ENCODE measurements at regions not wholly inside any gene's neighbourhood (a gene's known extent, or its start where the extent isn't known, plus 50 kb on each side); places are given as distances from the start of the nearest gene placed in this dataset.

DNA sequence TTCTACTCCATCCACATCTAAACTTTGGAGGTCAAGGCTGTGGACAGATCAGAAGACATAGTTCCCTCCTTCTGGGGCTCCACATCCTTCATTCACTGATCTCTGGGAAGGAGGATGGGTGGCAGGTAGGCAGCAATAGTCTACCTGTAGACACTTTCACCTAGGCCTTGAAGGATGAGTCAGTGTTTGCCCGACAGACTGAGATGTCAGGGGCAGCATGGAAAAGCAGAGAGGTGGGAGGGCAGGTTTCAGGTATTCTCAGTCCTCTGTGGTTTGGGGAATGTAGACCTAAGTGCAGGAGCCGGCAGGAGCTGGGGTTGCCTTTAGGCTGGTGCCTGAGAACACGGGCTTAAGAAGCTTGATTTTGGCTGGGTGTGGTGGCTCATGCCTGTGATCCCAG lies 171.9 kb upstream of the ZNF267 start:
- ChIA-PET POLR2A (ENCODE audit: low non-redundant PET) (no interaction called here), CTCF (no interaction called here)
- no peaks in the 10 kb centered on the region for H3K27me3 ChIP-seq (replicated peaks; ENCODE audit: insufficient read depth, low read depth, low read length, poor library complexity)
- no peak overlapping the region for H3K4me3 ChIP-seq (ENCODE audit: low read depth, low read length, poor library complexity, severe bottlenecking)
- no peak for TF ChIP-seq EZH2 (IDR thresholded peaks at IDR 0.05; ENCODE audit: borderline replicate concordance, low read depth, low read length, poor library complexity, severe bottlenecking)
- TF ChIP-seq, protein P1, sequence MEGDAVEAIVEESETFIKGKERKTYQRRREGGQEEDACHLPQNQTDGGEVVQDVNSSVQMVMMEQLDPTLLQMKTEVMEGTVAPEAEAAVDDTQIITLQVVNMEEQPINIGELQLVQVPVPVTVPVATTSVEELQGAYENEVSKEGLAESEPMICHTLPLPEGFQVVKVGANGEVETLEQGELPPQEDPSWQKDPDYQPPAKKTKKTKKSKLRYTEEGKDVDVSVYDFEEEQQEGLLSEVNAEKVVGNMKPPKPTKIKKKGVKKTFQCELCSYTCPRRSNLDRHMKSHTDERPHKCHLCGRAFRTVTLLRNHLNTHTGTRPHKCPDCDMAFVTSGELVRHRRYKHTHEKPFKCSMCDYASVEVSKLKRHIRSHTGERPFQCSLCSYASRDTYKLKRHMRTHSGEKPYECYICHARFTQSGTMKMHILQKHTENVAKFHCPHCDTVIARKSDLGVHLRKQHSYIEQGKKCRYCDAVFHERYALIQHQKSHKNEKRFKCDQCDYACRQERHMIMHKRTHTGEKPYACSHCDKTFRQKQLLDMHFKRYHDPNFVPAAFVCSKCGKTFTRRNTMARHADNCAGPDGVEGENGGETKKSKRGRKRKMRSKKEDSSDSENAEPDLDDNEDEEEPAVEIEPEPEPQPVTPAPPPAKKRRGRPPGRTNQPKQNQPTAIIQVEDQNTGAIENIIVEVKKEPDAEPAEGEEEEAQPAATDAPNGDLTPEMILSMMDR (conservative IDR thresholded peaks at IDR 0.05; ENCODE audit: low read depth, low read length): no peak
- no peaks in the 10 kb centered on the region for H3K9me3 ChIP-seq (ENCODE audit: low read depth, low read length, poor library complexity, severe bottlenecking)
- no TSS peak for BruUV-seq (replicated peaks)
- H3K36me3 ChIP-seq (ENCODE audit: insufficient read depth, low read length, poor library complexity, severe bottlenecking): peaks cover 3% of the 10 kb centered on the region
- no peaks in the 10 kb centered on the region for H3K4me1 ChIP-seq (ENCODE audit: insufficient read depth, low read length, poor library complexity, severe bottlenecking)
- no peak overlapping the region for H3K27ac ChIP-seq (ENCODE audit: low read depth, low read length, poor library complexity, severe bottlenecking)
- no peak for DNase-seq (ENCODE audit: low spot score)
- intact Hi-C loops (cut with micrococcal nuclease; ENCODE audit: unreplicated experiment): loop anchor here (5.0 kb wide), 1 partner anchor 194 kb away; the partner anchor contains the start of gene RUSF1

DNA sequence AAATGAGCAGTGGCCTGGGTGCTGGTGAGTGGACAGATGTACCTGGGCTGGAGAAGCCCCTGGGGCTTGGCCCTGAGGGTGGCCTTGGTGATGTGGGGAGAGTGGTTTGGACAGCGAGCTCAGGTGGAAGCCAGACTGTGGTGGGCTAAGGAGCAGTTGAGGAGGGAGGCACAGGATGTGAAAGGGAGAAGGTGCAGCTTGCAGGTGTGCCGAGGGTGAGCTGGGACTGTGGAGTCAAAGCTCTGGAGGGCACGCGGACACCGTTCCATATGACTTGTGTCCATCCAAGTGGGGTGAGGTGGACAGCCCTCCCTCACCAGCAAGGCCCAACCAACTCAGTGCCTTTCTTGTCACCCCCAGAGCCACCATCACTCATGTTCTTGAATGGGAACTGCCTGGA lies 170.8 kb upstream of the ZNF267 start:
- H3K9me3 ChIP-seq (ENCODE audit: low read depth, low read length, poor library complexity, severe bottlenecking): no peaks in the 10 kb centered on the region
- H3K4me3 ChIP-seq (ENCODE audit: low read depth, low read length, poor library complexity, severe bottlenecking): no peak overlapping the region
- CTCF ChIA-PET: no interaction called here
- BruUV-seq (replicated peaks): no TSS peak
- intact Hi-C loops (cut with micrococcal nuclease; ENCODE audit: unreplicated experiment): loop anchor here (5.0 kb wide), 1 partner anchor 195 kb away; the partner anchor contains the start of gene RUSF1
- no peak for DNase-seq (ENCODE audit: low spot score)
- H3K27me3 ChIP-seq (replicated peaks; ENCODE audit: insufficient read depth, low read depth, low read length, poor library complexity): no peaks in the 10 kb centered on the region
- POLR2A ChIA-PET (ENCODE audit: low non-redundant PET): no interaction called here
- no peaks in the 10 kb centered on the region for H3K4me1 ChIP-seq (ENCODE audit: insufficient read depth, low read length, poor library complexity, severe bottlenecking)
- TF ChIP-seq, protein P1 (conservative IDR thresholded peaks at IDR 0.05; ENCODE audit: low read depth, low read length): no peak
- no peak for TF ChIP-seq EZH2 (IDR thresholded peaks at IDR 0.05; ENCODE audit: borderline replicate concordance, low read depth, low read length, poor library complexity, severe bottlenecking)
- H3K36me3 ChIP-seq (ENCODE audit: insufficient read depth, low read length, poor library complexity, severe bottlenecking): peaks cover 3% of the 10 kb centered on the region
- H3K27ac ChIP-seq (ENCODE audit: low read depth, low read length, poor library complexity, severe bottlenecking): no peak overlapping the region

DNA sequence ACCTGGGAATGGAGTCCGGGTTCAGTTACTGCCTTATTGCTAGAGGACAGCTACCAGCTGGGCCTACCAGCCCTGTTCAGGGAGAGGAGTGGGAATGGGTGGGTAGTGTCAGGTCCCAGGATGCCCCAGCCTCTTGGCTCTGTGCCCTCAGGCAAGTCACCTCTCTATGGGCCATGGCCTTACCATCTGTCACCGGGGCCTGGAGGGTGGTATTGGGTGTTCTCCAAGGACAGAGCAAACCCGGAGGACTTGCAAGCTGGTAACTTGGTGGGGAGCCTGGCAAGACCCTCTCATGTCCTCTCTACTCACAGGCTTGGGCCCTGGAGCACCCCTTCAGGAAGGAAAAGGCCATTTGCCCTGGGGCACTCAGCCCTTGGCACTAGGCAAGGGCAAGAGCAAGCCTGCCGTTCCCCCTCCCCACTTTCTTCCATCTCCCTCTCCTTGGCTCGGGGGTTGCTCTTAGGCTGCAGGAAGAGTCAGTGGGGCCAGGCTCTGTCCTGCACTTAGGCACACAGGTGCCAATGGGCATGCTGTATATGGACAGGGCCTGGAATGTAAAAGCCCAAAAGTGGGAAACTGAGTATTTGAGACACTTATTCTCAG lies 170.0 kb upstream of the ZNF267 start:
- ChIA-PET CTCF (no interaction called here), POLR2A (ENCODE audit: low non-redundant PET) (no interaction called here)
- H3K27ac ChIP-seq (ENCODE audit: low read depth, low read length, poor library complexity, severe bottlenecking): no peak overlapping the region
- H3K9me3 ChIP-seq (ENCODE audit: low read depth, low read length, poor library complexity, severe bottlenecking): no peaks in the 10 kb centered on the region
- H3K4me3 ChIP-seq (ENCODE audit: low read depth, low read length, poor library complexity, severe bottlenecking): no peak overlapping the region
- no TSS peak for BruUV-seq (replicated peaks)
- intact Hi-C loops (cut with micrococcal nuclease; ENCODE audit: unreplicated experiment): loop anchor here (5.0 kb wide), 1 partner anchor 196 kb away; the partner anchor contains the start of gene RUSF1
- no peaks in the 10 kb centered on the region for H3K27me3 ChIP-seq (replicated peaks; ENCODE audit: insufficient read depth, low read depth, low read length, poor library complexity)
- peaks cover 3% of the 10 kb centered on the region for H3K36me3 ChIP-seq (ENCODE audit: insufficient read depth, low read length, poor library complexity, severe bottlenecking)
- no peak for TF ChIP-seq EZH2 (IDR thresholded peaks at IDR 0.05; ENCODE audit: borderline replicate concordance, low read depth, low read length, poor library complexity, severe bottlenecking)
- TF ChIP-seq, protein P1 (conservative IDR thresholded peaks at IDR 0.05; ENCODE audit: low read depth, low read length): no peak
- no peak for DNase-seq (ENCODE audit: low spot score)
- H3K4me1 ChIP-seq (ENCODE audit: insufficient read depth, low read length, poor library complexity, severe bottlenecking): no peaks in the 10 kb centered on the region

Data from A673 (cell line).